Suppressor macrophage treated with lipopolysaccharide for 1 hour (primary cell): ENCODE measurements at regions not wholly inside any gene's neighbourhood (a gene's known extent, or its start where the extent isn't known, plus 50 kb on each side); places are given as distances from the start of the nearest gene placed in this dataset.

Experiments used
- DNase-seq, 3 donors: peaks; one replicate each; pipeline ENCODE4 v3.0.0-alpha.2; 2020 to 2022

GRCh38 chr7:17523813-17524739 lies 225.6 kb downstream of the AHR start:
- no peak for DNase-seq

- no peak for DNase-seq
Measured at GRCh38 chr7:17524746-17525145, 226.3 kb downstream of the AHR start.

GRCh38 chr7:17526621-17527020 lies 228.2 kb downstream of the AHR start:
- DNase-seq = no peak

- DNase-seq = no peak
Measured at GRCh38 chr7:17528636-17529035, 230.2 kb downstream of the AHR start.

GRCh38 chr7:17530244-17530643 lies 231.8 kb downstream of the AHR start:
- DNase-seq = no peak

GRCh38 chr7:17530741-17531421 lies 232.4 kb downstream of the AHR start:
- peak; percentile 20 to 31 (median 28) for DNase-seq

- DNase-seq = peak; percentile 69 to 76 (median 75)
Measured at GRCh38 chr7:17532861-17533404, 234.5 kb downstream of the AHR start.

- DNase-seq = no peak
Measured at GRCh38 chr7:17534348-17534747, 235.9 kb downstream of the AHR start.

- no peak for DNase-seq
Measured at GRCh38 chr7:17535776-17536175, 237.3 kb downstream of the AHR start.

- DNase-seq = no peak
Measured at GRCh38 chr7:17544401-17544800, 245.9 kb downstream of the AHR start.

- DNase-seq = no peak
Measured at GRCh38 chr7:17545348-17545747, 246.9 kb downstream of the AHR start.

- no peak for DNase-seq
Measured at GRCh38 chr7:17546189-17546588, 247.7 kb downstream of the AHR start.

- peak; percentile 77 to 94 (median 90) for DNase-seq
Measured at GRCh38 chr7:17546592-17546991, 248.1 kb downstream of the AHR start.

GRCh38 chr7:17548014-17548653 lies 249.7 kb downstream of the AHR start:
- no peak for DNase-seq

- DNase-seq = no peak
Measured at GRCh38 chr7:17549406-17549805, 251.0 kb downstream of the AHR start.

GRCh38 chr7:17552373-17552772 lies 253.9 kb downstream of the AHR start:
- no peak for DNase-seq

- DNase-seq = no peak
Measured at GRCh38 chr7:17552952-17553351, 254.5 kb downstream of the AHR start.

GRCh38 chr7:17554341-17555015 lies 256.0 kb downstream of the AHR start:
- DNase-seq = peak in 1 of 3 donors; percentile 31

GRCh38 chr7:17556247-17556956 lies 257.9 kb downstream of the AHR start:
- no peak for DNase-seq

- DNase-seq = no peak
Measured at GRCh38 chr7:17557251-17557671, 258.8 kb downstream of the AHR start.

- no peak for DNase-seq
Measured at GRCh38 chr7:17558135-17558534, 259.7 kb downstream of the AHR start.
